Hematopoietic multipotent progenitor cell treated with erythropoietin and hydrocortisone succinate and interleukin-3 and kit ligand, for 6 days (in vitro differentiated cells): ENCODE measurements at regions not wholly inside any gene's neighbourhood (a gene's known extent, or its start where the extent isn't known, plus 50 kb on each side); places are given as distances from the start of the nearest gene placed in this dataset.
"Not testable (repeated sequence)": the region's sequence is repeated elsewhere in the genome, so short reads cannot be mapped to it uniquely, and the experiment has no call there.

Experiments used
- DNase-seq: peaks from one replicate; pipeline ENCODE4 v3.0.0-alpha.2; 2015

DNA sequence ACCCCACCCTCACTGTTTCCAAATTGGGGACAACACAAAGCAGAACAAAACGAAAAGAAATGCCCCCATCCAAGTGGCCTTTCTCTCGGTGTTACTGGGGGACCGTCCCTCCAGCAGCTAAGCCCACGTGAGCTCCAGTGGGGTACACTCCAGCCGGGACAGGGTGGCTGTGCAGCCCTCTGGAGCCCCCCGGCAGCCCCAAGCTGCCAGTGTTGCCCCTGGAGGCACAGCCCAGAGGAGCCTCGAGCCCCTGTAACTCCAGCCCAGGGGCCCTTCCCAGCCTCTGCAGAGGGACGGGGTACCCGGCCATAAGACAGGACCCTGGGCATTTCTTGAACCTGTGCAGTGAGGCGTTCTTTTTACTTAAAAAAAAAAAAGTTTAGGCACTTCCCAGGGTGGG, 124.5 kb upstream of the KCTD7 start:
- DNase-seq = no peak

DNA sequence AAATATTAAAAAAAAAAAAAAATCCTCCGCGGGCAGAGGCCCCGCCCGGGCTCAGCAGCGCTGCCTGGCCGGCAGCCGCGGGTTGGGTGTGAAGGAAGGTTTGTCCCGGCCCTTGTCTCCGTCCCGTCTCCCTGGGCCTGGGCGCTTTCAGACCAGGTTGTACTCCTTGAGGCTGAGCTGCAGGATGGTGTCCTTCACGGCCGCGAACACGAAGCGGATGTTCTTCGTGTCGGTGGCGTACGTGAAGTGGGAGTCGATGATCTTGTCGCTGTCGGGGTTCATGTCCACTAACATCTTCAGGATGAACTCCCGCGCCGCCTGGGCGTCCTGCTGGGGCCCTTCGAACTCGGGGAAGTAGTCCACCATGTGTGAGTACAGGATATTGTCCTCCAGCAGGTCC, 123.7 kb upstream of the KCTD7 start:
- DNase-seq = no peak

- peak; percentile 24 for DNase-seq
Measured at GRCh38 chr7:66505531-66506451, 122.9 kb upstream of the KCTD7 start.

- DNase-seq = not testable (repeated sequence)
Measured at GRCh38 chr7:66506703-66507102, 122.0 kb upstream of the KCTD7 start.

DNA sequence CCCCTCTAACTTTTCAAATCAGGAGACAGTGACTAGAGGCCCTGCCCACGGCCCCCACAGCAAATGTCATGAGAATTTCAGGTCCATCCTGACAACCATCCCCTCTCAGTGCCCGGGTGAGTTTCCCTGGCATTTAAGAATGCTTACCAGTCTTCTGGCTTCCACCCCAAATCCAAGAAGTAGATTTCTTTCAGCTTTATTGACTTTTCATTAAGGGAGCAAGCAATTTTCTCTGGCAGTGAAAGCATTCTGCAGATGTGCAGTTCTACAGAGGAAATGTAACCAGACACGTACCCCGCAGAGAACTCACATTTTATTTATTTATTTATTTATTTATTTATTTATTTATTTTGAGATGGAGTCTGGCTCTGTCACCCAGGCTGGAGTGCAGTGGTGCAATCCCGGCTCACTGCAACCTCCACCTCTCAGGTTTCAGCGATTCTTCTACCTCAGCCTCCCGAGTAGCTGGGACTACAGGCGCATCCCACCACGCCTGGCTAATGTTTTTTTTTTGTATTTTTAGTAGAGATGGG, 120.9 kb upstream of the KCTD7 start:
- no peak for DNase-seq

DNA sequence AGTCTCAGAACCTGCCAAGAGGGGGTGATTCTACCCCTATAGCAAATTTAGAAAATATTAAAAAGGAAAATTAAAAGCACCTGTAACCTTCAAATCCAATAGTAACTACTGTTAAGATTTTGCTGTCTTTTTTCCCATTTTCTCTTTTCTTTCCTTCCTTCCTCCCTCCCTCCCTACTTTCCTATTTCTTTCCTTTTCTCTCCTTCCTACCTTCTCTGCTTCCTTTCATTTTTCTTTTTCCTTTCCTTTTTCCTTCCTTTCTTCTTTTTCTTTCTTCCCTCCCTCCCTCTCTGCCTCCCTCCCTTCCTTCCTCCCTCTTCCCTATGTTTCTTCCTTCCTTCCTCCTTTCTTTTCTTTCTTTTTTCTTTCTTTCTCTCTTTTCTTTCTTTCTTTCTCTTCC, 120.2 kb upstream of the KCTD7 start:
- DNase-seq = no peak

DNA sequence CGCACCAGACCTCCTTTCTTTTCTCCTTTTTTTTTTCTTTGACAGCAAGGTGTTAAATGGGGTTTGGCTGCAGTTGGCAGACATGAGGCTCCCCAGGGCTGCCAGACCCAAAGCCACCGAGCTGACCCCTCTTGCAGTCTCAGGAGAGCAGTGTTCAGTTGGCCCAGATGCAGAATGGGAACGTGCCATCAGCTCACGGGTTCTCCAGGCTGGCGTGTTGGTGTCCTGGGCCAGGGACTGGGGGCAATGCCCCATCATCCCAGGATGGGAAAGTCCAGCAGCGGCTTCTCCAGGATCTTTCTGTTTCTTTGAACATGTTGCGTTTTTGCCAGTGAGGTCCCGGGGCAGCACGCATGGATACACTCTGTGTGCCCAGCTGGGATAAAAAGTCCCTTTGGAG, 114.6 kb upstream of the KCTD7 start:
- no peak for DNase-seq

- DNase-seq = no peak
Measured at GRCh38 chr7:66517212-66517909, 111.3 kb upstream of the KCTD7 start.

DNA sequence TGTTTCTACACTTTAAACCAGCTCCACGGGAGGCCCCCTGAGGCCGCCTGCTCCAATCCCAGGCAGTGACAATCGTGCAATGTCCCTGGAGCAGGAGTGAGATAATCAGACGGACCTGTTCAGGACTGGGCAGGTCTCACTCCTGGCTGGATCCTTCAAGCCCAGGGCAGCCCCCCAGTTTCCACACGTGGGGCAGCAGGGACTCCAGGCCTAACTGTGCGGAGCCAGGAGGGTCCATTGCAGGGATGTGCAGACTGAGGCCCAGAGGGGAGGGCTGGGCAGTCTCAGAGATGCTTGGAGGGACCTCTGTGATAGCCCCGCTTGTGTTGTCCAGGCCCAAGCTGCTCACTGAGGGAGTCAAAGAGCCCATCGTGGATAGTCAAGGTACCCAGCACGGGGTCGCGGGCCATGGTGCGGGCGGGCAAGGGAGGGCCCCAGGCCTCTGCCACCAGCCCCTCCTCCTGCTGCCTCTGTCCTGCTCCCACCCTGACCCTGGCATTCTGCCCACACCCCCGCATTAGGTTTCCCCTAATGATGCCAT, 110.5 kb upstream of the KCTD7 start:
- no peak for DNase-seq

- DNase-seq = no peak
Measured at GRCh38 chr7:66521675-66522074, 107.0 kb upstream of the KCTD7 start.

- peak; percentile 66 for DNase-seq
Measured at GRCh38 chr7:66522518-66522917, 106.2 kb upstream of the KCTD7 start.

GRCh38 chr7:66523409-66523808, 105.3 kb upstream of the KCTD7 start:
- peak; percentile 73 for DNase-seq

- DNase-seq = no peak
Measured at GRCh38 chr7:66524738-66525137, 103.9 kb upstream of the KCTD7 start.

- not testable (repeated sequence) for DNase-seq
Measured at GRCh38 chr7:66526782-66527181, 101.9 kb upstream of the KCTD7 start.

DNA sequence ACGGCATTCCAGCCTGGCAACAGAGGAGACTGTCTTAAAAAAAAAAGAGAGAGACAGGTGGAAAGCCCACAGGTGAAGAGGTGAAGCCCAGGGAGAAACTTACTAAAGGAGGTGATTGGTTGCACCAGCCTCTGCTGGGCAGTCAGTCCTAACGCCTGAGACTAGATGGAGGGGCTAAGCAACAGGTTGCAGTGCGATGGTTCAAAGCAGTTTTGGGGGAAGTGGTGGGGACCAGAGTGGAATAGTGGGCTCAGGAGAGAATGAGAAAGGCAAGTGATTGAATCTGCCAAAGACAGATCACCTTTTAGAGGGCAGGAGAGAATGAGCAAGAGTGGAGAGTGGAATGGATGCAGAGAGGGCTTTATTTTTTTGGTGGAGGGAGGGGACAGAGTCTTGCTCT, 100.0 kb upstream of the KCTD7 start:
- no peak for DNase-seq

DNA sequence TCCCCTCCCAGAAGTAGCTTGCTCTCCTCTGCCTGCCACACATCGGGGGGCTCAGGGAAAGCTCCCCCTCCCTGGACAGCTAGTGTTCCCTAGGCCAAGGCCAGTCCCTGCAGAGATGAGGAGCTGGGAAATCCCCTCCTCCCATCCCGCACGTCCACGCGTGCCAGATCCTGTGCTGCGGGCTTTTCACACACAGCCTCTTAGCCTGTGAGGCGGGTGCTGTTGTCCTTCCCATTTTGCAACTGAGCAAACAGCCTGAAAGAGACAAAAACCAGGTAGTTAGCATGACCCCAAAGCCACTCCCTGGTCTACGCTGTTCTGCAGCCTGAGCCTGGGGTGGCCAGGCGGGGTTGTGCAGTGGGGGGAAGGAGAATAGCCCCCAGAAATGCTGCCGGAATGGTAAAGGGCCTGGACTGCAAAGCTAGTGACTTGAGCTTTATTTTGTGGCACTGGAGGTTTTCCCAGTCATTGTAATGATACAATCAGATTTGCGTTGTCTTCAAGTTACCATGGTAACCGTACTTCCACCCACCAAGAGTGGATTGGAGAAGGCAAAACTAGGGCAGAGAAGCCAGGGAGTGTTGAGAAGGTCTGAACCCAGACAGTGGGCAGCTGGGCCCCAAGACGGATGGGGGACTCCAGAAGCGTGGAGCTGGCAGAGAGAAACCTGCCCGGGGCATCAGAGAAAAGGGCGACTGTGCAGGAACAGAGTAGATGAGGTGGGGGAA, 98.6 kb upstream of the KCTD7 start:
- DNase-seq = peak; percentile 29

GRCh38 chr7:66535414-66536329, 93.0 kb upstream of the KCTD7 start:
- peak; percentile 80 for DNase-seq

DNA sequence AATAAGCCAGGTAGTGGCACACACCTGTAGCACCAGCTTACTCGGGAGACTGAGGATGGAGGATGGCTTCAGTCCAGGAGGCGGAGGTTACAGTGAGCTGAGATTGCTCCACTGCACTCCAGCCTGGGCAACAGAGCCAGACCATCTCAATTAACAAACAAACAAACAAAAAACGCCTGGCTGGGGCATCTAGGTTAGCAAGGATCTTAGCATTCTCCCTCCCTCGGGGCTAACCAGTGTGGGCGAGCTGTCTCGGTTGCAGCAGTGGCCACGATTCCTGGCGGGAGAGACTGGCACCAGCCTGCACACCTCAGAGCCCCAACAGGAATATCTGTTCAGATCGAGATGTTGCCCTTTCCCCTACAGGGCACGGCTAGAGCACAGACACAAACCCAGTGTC, 91.3 kb upstream of the KCTD7 start:
- no peak for DNase-seq

DNA sequence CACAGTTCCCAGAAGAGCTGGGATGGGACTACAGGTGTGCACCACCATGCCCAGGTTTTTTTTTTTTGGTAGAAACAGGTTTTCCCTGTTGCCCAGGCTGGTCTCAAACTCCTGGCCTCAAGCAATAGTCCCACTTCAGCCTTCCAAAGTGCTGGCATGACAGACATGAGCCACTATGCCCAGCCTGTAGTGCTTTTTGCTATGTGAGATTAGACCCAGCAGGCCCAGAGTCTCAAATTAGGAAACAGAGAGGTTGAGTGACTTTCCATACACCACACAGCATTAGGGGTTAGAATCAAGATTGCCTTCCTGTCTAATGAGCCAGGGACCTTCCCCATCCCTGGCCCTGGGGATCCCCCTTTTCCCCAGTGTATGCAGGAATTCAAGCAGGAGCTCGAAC, 90.8 kb upstream of the KCTD7 start:
- DNase-seq = no peak

DNA sequence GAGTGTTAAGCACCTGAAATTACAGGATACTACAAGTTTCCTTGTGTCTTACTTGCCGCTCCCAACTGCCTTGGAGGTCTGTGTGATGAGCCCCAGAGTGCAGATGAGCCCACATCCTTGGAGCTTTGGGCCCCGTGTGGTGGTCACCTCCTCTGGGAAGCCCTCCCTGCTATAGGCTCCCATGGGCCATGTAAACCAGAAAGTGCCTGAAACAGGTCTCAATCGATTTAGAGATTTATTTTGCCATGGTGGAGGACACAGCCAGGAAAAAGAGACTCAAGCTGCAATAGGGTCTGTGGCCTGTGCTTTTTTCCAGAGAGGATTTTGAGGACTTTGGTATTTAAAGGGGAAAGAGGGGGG, 89.4 kb upstream of the KCTD7 start:
- no peak for DNase-seq

GRCh38 chr7:66539902-66540375, 88.7 kb upstream of the KCTD7 start:
- peak; percentile 38 for DNase-seq

DNA sequence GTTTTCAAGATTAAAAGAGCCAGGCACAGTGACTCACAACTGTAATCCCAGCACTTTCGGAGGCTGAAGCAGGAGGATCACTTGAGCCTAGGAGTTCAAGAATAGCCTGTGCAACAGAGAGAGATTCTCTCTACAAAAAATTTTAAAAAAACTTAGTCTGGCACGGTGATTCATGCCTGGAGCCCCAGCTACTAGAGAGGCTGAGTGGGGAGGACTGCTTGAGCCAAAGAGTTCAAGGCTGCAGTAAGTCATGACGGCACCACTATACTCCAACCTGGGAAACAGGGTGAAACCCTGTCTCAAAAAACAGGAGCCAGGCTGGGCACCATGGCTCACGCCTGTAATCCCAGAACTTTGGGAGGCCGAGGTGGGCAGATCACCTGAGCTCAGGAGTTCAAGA, 86.6 kb upstream of the KCTD7 start:
- no peak for DNase-seq
